Hematopoietic multipotent progenitor cell treated with erythropoietin and hydrocortisone succinate and interleukin-3 and kit ligand, for 6 days (in vitro differentiated cells): ENCODE measurements at regions not wholly inside any gene's neighbourhood (a gene's known extent, or its start where the extent isn't known, plus 50 kb on each side); places are given as distances from the start of the nearest gene placed in this dataset.

Experiments
- DNase-seq: peaks from one replicate; pipeline ENCODE4 v3.0.0-alpha.2; 2015

GRCh38 chr3:127090218-127091160, 102.4 kb upstream of the PRR23E start:
- DNase-seq, result no peak

GRCh38 chr3:127091376-127091775, 101.6 kb upstream of the PRR23E start:
- DNase-seq, result no peak

GRCh38 chr3:127092368-127092767, 100.6 kb upstream of the PRR23E start:
- no peak for DNase-seq

GRCh38 chr3:127092776-127093175, 100.2 kb upstream of the PRR23E start:
- DNase-seq, result no peak

GRCh38 chr3:127093312-127093711, 99.6 kb upstream of the PRR23E start:
- DNase-seq, result no peak

- DNase-seq, result no peak
Observed at GRCh38 chr3:127095774-127096173, 97.2 kb upstream of the PRR23E start.

- no peak for DNase-seq
Observed at GRCh38 chr3:127096256-127097071, 96.5 kb upstream of the PRR23E start.

- no peak for DNase-seq
Observed at GRCh38 chr3:127097072-127097405, 95.9 kb upstream of the PRR23E start.

GRCh38 chr3:127097481-127097880, 95.5 kb upstream of the PRR23E start:
- no peak for DNase-seq

- no peak for DNase-seq
Observed at GRCh38 chr3:127099982-127100381, 92.9 kb upstream of the PRR23E start.

GRCh38 chr3:127100459-127101410, 92.2 kb upstream of the PRR23E start:
- DNase-seq, result no peak

GRCh38 chr3:127101411-127102187, 91.3 kb upstream of the PRR23E start:
- no peak for DNase-seq

- DNase-seq, result no peak
Observed at GRCh38 chr3:127102188-127102520, 90.8 kb upstream of the PRR23E start.

GRCh38 chr3:127102587-127102986, 90.3 kb upstream of the PRR23E start:
- DNase-seq, result no peak

- DNase-seq, result no peak
Observed at GRCh38 chr3:127103080-127103479, 89.9 kb upstream of the PRR23E start.

GRCh38 chr3:127104586-127104985, 88.3 kb upstream of the PRR23E start:
- DNase-seq, result no peak

- no peak for DNase-seq
Observed at GRCh38 chr3:127105587-127105986, 87.3 kb upstream of the PRR23E start.

- DNase-seq, result no peak
Observed at GRCh38 chr3:127106053-127106452, 86.9 kb upstream of the PRR23E start.

- no peak for DNase-seq
Observed at GRCh38 chr3:127106456-127106855, 86.5 kb upstream of the PRR23E start.

GRCh38 chr3:127107002-127107401, 85.9 kb upstream of the PRR23E start:
- DNase-seq, result no peak

GRCh38 chr3:127107491-127108375, 85.2 kb upstream of the PRR23E start:
- no peak for DNase-seq
